Fibroblast of mammary gland (primary cell): ENCODE measurements at regions not wholly inside any gene's neighbourhood (a gene's known extent, or its start where the extent isn't known, plus 50 kb on each side); places are given as distances from the start of the nearest gene placed in this dataset.

Experiments used
- DNase-seq: peaks from one replicate; pipeline ENCODE4 v3.0.0-alpha.2; 2010; ENCODE audit warnings: low read depth
- H3K4me3 ChIP-seq: 2 replicates; pipeline ENCODE4 v1.5.1; 2011; ENCODE audit warnings: low read depth, mild to moderate bottlenecking, low read length, moderate library complexity; ENCODE audit not compliant: control insufficient read depth
- TF ChIP-seq, protein P1 (sequence below): conservative IDR thresholded peaks from 2 replicates; pipeline ENCODE4 v1.5.1; 2011; ENCODE audit warnings: low read depth, low read length, inconsistent platforms; ENCODE audit not compliant: control insufficient read depth, insufficient read depth

DNA sequence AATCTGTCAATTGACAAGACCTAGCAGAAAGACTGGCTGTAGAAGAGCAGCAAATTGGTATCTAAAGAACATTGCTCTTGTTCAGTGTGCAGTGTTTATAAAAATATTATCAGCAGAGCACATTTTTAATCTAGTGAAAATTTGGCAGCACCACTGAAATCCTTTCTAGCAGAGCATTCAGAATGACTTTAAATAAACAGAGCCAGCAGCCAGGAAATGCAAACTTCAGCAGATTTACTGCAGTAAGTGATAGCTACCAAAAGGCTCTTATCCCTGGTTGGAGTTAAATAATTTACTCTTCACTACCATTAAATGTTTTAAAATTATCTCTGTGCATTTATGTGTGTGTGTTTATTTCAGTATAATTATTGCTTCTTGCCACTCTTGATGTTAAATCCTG, 590.9 kb upstream of the CITED2 start:
- no peak overlapping the region for H3K4me3 ChIP-seq
- TF ChIP-seq, protein P1, sequence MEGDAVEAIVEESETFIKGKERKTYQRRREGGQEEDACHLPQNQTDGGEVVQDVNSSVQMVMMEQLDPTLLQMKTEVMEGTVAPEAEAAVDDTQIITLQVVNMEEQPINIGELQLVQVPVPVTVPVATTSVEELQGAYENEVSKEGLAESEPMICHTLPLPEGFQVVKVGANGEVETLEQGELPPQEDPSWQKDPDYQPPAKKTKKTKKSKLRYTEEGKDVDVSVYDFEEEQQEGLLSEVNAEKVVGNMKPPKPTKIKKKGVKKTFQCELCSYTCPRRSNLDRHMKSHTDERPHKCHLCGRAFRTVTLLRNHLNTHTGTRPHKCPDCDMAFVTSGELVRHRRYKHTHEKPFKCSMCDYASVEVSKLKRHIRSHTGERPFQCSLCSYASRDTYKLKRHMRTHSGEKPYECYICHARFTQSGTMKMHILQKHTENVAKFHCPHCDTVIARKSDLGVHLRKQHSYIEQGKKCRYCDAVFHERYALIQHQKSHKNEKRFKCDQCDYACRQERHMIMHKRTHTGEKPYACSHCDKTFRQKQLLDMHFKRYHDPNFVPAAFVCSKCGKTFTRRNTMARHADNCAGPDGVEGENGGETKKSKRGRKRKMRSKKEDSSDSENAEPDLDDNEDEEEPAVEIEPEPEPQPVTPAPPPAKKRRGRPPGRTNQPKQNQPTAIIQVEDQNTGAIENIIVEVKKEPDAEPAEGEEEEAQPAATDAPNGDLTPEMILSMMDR: no peak
- no peak for DNase-seq

DNA sequence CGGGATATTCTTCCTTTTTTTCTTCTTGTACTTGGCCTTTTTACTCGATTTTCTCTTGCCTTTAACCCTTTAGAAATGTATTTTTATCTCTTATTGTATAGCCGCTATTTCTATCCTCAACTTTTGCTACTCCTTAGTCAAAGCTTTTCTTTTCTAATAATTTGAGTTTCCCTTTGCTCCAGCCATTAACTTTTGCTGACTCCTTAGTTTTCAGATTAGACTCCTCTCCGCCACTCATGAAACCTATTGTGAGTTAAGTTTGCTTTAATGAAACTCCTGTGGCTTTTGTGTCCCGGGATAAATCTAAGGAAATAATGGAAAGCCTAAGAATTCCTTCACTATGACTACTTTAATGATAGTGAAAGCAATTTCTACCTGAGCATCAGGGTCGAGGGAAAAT, 590.3 kb upstream of the CITED2 start:
- DNase-seq: no peak
- no peak overlapping the region for H3K4me3 ChIP-seq
- TF ChIP-seq, protein P1: no peak

DNA sequence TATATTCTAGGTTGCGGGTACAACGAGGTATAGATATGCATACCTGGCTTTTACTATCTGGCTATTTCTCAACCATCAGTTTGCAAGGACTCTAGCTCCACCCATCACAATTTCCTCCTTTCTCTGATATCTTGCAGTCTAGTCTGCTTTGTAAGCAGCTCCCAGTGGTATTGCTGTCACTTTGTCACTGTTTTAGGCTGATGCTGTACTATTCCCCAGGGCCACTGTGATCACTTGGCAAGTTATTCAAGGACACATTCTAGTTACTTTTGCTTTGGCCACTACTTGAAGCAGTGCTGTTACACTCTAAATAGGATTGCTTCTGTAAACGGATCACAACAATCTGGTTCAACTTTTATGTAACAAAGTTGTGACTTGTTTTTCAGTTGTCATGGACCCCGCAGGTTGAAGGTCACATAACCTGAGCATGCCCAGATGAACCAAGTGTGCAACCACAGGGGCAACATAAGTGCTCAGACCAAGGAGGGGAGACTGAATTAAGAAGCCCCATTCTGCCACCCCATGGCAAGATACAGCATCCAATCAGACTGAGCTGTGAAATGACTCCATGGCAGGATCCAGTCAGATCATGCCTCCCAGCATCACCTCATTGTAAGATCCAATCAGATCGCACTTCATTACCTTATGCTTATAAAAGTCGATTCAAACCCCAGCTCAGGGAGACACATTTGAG, 588.4 kb upstream of the CITED2 start:
- H3K4me3 ChIP-seq: no peak overlapping the region
- TF ChIP-seq, protein P1: no peak
- no peak for DNase-seq

DNA sequence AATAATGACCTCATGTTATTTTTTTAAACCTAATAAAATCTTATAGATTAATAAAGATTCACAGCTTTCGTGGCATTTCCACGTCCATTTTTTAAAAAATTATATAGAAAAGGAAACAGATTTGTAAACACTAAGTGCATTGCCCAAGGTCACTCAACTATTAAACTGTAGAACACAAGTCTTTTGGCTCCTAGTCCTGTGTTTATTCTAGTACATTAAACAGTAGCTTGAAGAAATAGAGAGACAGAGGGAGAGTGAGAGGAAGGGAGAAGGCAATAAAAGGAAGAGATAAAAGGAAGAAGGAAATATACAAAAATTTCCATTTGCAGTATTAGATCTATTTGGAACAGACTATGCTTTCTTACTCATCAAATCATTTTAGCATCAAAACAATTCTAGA, 586.7 kb upstream of the CITED2 start:
- TF ChIP-seq, protein P1: no peak
- no peak overlapping the region for H3K4me3 ChIP-seq
- no peak for DNase-seq

DNA sequence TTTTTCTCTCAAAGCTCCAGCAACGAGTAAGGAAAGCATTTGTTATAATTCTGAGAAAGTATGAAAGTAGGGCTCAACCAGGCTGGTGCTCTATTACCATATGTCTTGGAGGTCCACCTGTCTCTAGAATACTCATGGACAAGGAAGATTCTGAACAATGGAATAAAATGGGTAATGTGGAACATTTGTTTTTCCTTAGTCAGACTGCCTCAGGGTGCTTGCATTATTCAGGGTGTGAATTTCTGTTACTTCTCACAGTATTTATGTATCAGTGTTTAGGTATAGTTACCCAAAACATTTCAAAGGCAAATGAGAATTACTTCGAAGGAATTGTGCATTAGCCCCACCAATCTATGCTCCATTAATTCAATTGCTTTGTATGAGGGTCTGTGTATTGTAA, 586.2 kb upstream of the CITED2 start:
- DNase-seq: no peak
- H3K4me3 ChIP-seq: no peak overlapping the region
- TF ChIP-seq, protein P1: no peak

DNA sequence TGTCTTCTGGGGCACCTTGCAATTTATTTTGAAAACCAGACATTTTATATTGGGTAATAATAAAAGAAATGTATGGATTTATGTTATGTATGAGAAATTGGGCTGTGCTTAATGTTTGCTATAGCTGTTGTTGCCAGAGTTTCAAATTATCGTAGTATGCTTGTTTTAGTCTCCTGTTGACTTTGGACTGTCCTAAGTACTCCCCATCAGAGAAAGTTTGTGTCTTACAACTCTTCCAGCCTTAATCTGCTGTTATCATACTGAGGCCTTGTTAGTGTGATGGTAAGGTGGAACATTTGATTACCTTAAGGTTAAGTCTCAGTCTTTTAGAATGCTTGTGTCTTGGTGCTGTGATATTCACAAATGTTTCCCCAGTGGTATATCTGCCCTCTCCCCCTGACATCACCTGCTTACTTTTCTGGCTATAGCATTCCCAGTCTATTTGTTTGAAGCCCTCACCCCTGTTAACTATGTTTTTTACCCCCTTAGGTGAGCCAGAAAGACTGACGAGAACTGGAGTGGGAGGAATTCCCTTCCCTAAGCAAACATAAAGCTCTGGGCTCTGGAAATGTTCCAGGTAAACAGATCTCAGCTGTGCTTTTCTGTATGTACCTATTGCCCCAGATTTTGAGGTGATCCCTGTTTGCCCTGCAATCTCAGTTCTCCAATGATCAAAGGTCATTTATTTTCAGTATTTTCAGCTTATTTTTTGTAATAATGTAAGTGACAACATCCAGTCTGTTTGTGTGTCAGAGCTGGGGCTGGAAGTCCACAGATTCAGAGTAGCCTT, 581.1 kb upstream of the CITED2 start:
- H3K4me3 ChIP-seq: no peak overlapping the region
- DNase-seq: no peak
- TF ChIP-seq, protein P1: no peak
